Keratinocyte (primary cell): ENCODE measurements at regions not wholly inside any gene's neighbourhood (a gene's known extent, or its start where the extent isn't known, plus 50 kb on each side); places are given as distances from the start of the nearest gene placed in this dataset.

ENCODE experiments used
- DNase-seq: peaks from one replicate; pipeline ENCODE4 v3.0.0-alpha.2; 2011; ENCODE audit warnings: low read depth, missing footprints, low spot score
- FAIRE-seq: peaks from 2 replicates; lab custom pipeline; 2011; peaks lifted over from hg19 to GRCh38; lab: Jason Lieb, UNC
- H2AFZ ChIP-seq: 2 replicates; pipeline ENCODE4 v1.6.0; 2012; ENCODE audit warnings: low read length, control low read depth, inconsistent platforms; ENCODE audit not compliant: control insufficient read depth
- H3K27ac ChIP-seq: 2 replicates; pipeline ENCODE4 v1.5.1; 2011; ENCODE audit warnings: low read length; ENCODE audit not compliant: control insufficient read depth, insufficient read depth
- H3K27me3 ChIP-seq: 3 replicates; pipeline ENCODE4 v1.6.0; 2011; ENCODE audit warnings: low read length; ENCODE audit not compliant: control insufficient read depth, insufficient read depth; ENCODE audit errors: extremely low read depth
- H3K36me3 ChIP-seq, 2 experiments: 2 replicates in 1 of 2; 3 replicates in 1 of 2; pipeline ENCODE4 v1.5.1; 2011; ENCODE audit warnings: low read length in 2 of 2, mild to moderate bottlenecking in 1 of 2; ENCODE audit not compliant: control insufficient read depth in 2 of 2, insufficient read depth in 2 of 2; ENCODE audit errors: extremely low read depth in 1 of 2
- H3K4me1 ChIP-seq: 3 replicates; pipeline ENCODE4 v1.5.1; 2011; ENCODE audit warnings: low read length; ENCODE audit not compliant: control insufficient read depth, insufficient read depth; ENCODE audit errors: extremely low read depth
- H3K4me2 ChIP-seq: 3 replicates; pipeline ENCODE4 v1.6.0; 2011; ENCODE audit warnings: low read depth, low read length; ENCODE audit not compliant: control insufficient read depth, insufficient read depth; ENCODE audit errors: extremely low read depth
- H3K4me3 ChIP-seq, 3 experiments: fragments of 200-600 bp in 1 of 3; sonication (generic) in 1 of 3; 2 replicates in 2 of 3; 3 replicates in 1 of 3; pipeline ENCODE4 v1.5.1; 2011 to 2016; ENCODE audit warnings: low read length in 3 of 3, mild to moderate bottlenecking in 3 of 3, control low read depth in 2 of 3, inconsistent platforms in 1 of 3, low read depth in 1 of 3, mixed read lengths in 1 of 3, mixed run types in 1 of 3, moderate library complexity in 1 of 3; ENCODE audit not compliant: control insufficient read depth in 2 of 3, insufficient read depth in 2 of 3; ENCODE audit errors: extremely low read depth in 1 of 3
- H3K79me2 ChIP-seq: 2 replicates; pipeline ENCODE4 v1.6.0; 2012; ENCODE audit warnings: low read length; ENCODE audit not compliant: control insufficient read depth, insufficient read depth
- H3K9ac ChIP-seq: 3 replicates; pipeline ENCODE4 v1.6.0; 2011; ENCODE audit warnings: low read length; ENCODE audit not compliant: control insufficient read depth, insufficient read depth; ENCODE audit errors: extremely low read depth
- H3K9me1 ChIP-seq: 3 replicates; pipeline ENCODE4 v1.6.0; 2011; ENCODE audit warnings: low read length; ENCODE audit not compliant: control insufficient read depth, insufficient read depth; ENCODE audit errors: extremely low read depth
- H3K9me3 ChIP-seq: 2 replicates; pipeline ENCODE4 v1.5.1; 2012; ENCODE audit warnings: low read depth, low read length; ENCODE audit not compliant: control insufficient read depth
- H4K20me1 ChIP-seq: 3 replicates; pipeline ENCODE4 v1.6.0; 2011; ENCODE audit warnings: low read length; ENCODE audit not compliant: control insufficient read depth, insufficient read depth; ENCODE audit errors: extremely low read depth
- EZH2 ChIP-seq: IDR thresholded peaks from one replicate; pipeline ENCODE4 v1.6.1; 2012; ENCODE audit warnings: inconsistent platforms, mild to moderate bottlenecking, low read length, moderate library complexity
- dilution Hi-C: fragments of 300-500 bp; cut with MboI; formaldehyde crosslinking; loops from one replicate; pipeline ENCODE4 v1.7.0; 2020; ENCODE audit warnings: low sequenced_read_pairs; ENCODE audit not compliant: extremely low pct_ligation_motif_present
- TF ChIP-seq, protein P1 (sequence below), 3 experiments: IDR thresholded peaks in 1 of 3; conservative IDR thresholded peaks in 1 of 3; optimal IDR thresholded peaks in 1 of 3; 2 replicates in 2 of 3; 3 replicates in 1 of 3; pipeline versions ENCODE3 to v1.5.1; 2011; ENCODE audit warnings: low read length in 3 of 3, mild to moderate bottlenecking in 3 of 3, moderate library complexity in 2 of 3, control low read depth in 1 of 3, inconsistent platforms in 1 of 3; ENCODE audit not compliant: insufficient read depth in 2 of 3; ENCODE audit errors: extremely low read depth in 1 of 3

DNA sequence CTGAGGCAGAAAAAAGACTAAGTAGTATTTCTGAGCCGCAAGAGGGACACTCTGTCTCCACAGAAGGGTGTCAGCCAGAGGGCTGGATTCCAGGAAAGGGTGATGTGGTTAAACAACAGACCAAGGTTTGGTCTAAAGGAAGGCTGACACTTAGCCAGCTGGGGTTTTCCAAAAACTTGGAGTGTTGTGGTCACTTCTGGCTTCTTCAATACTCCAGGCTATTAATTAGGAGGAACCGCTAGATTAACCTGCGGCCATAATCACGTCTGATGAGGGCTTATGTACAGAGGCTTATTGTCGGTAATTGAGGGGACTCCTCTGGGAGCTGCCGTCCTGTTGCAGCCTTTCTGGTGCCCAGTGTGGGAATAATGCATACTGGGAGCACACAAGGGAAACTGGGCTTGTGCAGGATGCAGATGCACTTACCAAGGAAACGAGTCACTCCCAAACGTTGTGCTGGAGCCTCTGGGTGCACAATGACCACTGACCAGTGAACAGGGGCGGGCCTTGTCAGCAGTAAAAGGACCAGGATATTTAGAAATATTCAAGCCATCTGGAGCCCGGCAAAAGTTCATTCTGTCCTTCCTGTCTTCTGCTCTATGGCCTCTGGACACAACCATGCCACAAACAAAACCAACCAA lies 70.2 kb upstream of the TUT7 start:
- Histone ChIP-seq H3K36me3 (no peaks in the 10 kb centered on the region), H3K9me1 (no peaks in the 10 kb centered on the region), H3K9me3 (no peaks in the 10 kb centered on the region), H3K79me2 (no peaks in the 10 kb centered on the region), H3K27ac (no peak overlapping the region), H3K4me2 (no peak overlapping the region), H3K4me1 (no peaks in the 10 kb centered on the region), H3K4me3 (no peak overlapping the region), H4K20me1 (no peaks in the 10 kb centered on the region), H3K27me3 (no peaks in the 10 kb centered on the region), H2AFZ (no peak overlapping the region), H3K9ac (no peak overlapping the region)
- FAIRE-seq (no peak), DNase-seq (no peak)
- dilution Hi-C loops, result no loop called here
- TF ChIP-seq EZH2, result no peak
- TF ChIP-seq, protein P1, sequence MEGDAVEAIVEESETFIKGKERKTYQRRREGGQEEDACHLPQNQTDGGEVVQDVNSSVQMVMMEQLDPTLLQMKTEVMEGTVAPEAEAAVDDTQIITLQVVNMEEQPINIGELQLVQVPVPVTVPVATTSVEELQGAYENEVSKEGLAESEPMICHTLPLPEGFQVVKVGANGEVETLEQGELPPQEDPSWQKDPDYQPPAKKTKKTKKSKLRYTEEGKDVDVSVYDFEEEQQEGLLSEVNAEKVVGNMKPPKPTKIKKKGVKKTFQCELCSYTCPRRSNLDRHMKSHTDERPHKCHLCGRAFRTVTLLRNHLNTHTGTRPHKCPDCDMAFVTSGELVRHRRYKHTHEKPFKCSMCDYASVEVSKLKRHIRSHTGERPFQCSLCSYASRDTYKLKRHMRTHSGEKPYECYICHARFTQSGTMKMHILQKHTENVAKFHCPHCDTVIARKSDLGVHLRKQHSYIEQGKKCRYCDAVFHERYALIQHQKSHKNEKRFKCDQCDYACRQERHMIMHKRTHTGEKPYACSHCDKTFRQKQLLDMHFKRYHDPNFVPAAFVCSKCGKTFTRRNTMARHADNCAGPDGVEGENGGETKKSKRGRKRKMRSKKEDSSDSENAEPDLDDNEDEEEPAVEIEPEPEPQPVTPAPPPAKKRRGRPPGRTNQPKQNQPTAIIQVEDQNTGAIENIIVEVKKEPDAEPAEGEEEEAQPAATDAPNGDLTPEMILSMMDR (optimal IDR thresholded peaks at IDR 0.05 in 1 of 3, IDR thresholded peaks at IDR 0.05 in 1 of 3, conservative IDR thresholded peaks at IDR 0.05 in 1 of 3; ENCODE audit: extremely low read depth in 1 of 3, insufficient read depth in 2 of 3, low read length in 3 of 3), result no peak

DNA sequence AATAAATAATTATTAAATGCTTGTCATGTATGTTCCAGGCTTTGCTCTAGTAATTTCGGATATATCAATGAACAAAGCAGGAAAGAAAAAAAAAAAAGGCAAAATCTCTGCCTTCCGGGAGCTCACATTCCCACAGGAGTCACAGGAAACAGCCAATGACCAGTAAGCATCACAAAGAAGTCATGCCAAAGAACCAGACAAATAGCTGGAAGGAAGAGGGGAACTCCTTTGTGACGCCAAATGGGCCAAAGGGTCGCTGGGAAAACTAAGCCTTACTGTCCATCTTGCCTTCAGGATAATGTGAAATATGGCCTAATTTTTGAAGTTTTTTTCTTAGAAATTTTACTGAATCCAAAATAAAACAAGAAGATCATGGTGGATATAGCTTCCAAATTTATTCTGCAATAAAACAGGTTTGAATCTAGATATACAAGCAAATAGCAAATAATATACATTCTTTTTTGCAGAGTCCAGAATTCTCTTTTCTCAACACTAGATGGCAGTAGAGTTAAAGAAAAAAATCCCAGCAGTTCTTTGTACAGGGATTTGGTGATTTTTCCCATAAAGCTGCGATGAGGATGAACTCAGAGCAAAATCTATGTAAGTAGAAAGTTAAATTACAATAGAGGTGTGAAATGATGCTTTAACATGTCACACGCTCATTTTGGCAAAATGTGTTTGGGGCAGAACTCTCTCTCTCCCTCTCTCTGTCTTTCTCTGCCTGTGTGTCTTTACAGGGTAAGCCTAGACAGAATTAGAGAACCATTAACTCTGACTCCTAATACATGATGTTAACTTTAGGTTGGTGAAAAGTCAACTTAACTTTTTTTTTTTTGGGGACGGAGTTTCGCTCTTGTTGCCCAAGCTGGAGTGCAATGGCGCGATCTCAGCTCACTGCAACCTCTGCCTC lies 60.0 kb upstream of the TUT7 start:
- no peak overlapping the region for H3K9ac ChIP-seq
- no peaks in the 10 kb centered on the region for H3K27me3 ChIP-seq
- no peak overlapping the region for H3K4me3 ChIP-seq
- H3K36me3 ChIP-seq, result no peaks in the 10 kb centered on the region
- no peak for FAIRE-seq
- H4K20me1 ChIP-seq, result no peaks in the 10 kb centered on the region
- no peak for DNase-seq
- TF ChIP-seq EZH2, result no peak
- TF ChIP-seq, protein P1 (optimal IDR thresholded peaks at IDR 0.05 in 1 of 3, IDR thresholded peaks at IDR 0.05 in 1 of 3, conservative IDR thresholded peaks at IDR 0.05 in 1 of 3; ENCODE audit: extremely low read depth in 1 of 3, insufficient read depth in 2 of 3, low read length in 3 of 3), result peak in 2 of 3 experiments; percentile 25 to 52
- H3K9me3 ChIP-seq, result no peaks in the 10 kb centered on the region
- H3K9me1 ChIP-seq, result no peaks in the 10 kb centered on the region
- no peak overlapping the region for H3K4me2 ChIP-seq
- no peaks in the 10 kb centered on the region for H3K79me2 ChIP-seq
- no peak overlapping the region for H2AFZ ChIP-seq
- dilution Hi-C loops, result no loop called here
- H3K4me1 ChIP-seq, result no peaks in the 10 kb centered on the region
- H3K27ac ChIP-seq, result no peak overlapping the region
